T47D (cell line): ENCODE measurements at regions not wholly inside any gene's neighbourhood (a gene's known extent, or its start where the extent isn't known, plus 50 kb on each side); places are given as distances from the start of the nearest gene placed in this dataset.
"Not testable (repeated sequence)": the region's sequence is repeated elsewhere in the genome, so short reads cannot be mapped to it uniquely, and the experiment has no call there.

Source experiments
- DNase-seq, 2 experiments: peaks; one replicate each; pipeline versions ENCODE4 v3.0.0 to v3.0.0-alpha.2; 2011 to 2012; ENCODE audit warnings: low read depth in 1 of 2, low spot score in 1 of 2
- JUND ChIP-seq: IDR thresholded peaks from 2 replicates; pipeline ENCODE4 v1.6.1; 2012; ENCODE audit warnings: low read depth
- in situ Hi-C: cut with HindIII; loops from 2 replicates; pipeline ENCODE4 v1.10.0; 2016; ENCODE audit warnings: low sequenced_read_pairs, low pct_unique_long_range_greater_than_20kb

GRCh38 chrX:1700757-1701156 lies 85.9 kb downstream of the ASMT start:
- no peak for DNase-seq
- TF ChIP-seq JUND: no peak
- in situ Hi-C loops: no loop called here

- DNase-seq, in situ Hi-C loops: not testable (repeated sequence)
Observed at GRCh38 chrX:1701396-1701901, 86.6 kb downstream of the ASMT start.

- in situ Hi-C loops, DNase-seq: not testable (repeated sequence)
Observed at GRCh38 chrX:1702142-1702541, 87.3 kb downstream of the ASMT start.

GRCh38 chrX:1702557-1702956 lies 87.7 kb downstream of the ASMT start:
- in situ Hi-C loops: not testable (repeated sequence)
- DNase-seq: peak in 1 of 2 experiments; percentile 14

- DNase-seq, in situ Hi-C loops: not testable (repeated sequence)
Observed at GRCh38 chrX:1709277-1709676, 94.4 kb downstream of the ASMT start.

GRCh38 chrX:1713296-1713695 lies 98.4 kb downstream of the ASMT start:
- in situ Hi-C loops: no loop called here
- no peak for DNase-seq
- no peak for TF ChIP-seq JUND

GRCh38 chrX:1717373-1717772 lies 102.5 kb downstream of the ASMT start:
- in situ Hi-C loops: no loop called here
- DNase-seq: no peak

GRCh38 chrX:1719270-1719669 lies 104.4 kb downstream of the ASMT start:
- no peak for TF ChIP-seq JUND
- DNase-seq: no peak
- in situ Hi-C loops: no loop called here

More at GRCh38 chrX:1717373-1717772, 102.5 kb downstream of the ASMT start:
- TF ChIP-seq JUND: no peak

GRCh38 chrX:1720836-1721235 lies 106.0 kb downstream of the ASMT start:
- in situ Hi-C loops: no loop called here
- no peak for TF ChIP-seq JUND
- no peak for DNase-seq

- DNase-seq: no peak
- in situ Hi-C loops: no loop called here
- no peak for TF ChIP-seq JUND
Observed at GRCh38 chrX:1725472-1725871, 110.6 kb downstream of the ASMT start.

- in situ Hi-C loops: no loop called here
- no peak for DNase-seq
- no peak for TF ChIP-seq JUND
Observed at GRCh38 chrX:1727531-1728027, 112.7 kb downstream of the ASMT start.

- no peak for TF ChIP-seq JUND
- DNase-seq: peak in 1 of 2 experiments; percentile 12
- in situ Hi-C loops: no loop called here
Observed at GRCh38 chrX:1734806-1735205, 119.9 kb downstream of the ASMT start.

- DNase-seq: peak in 1 of 2 experiments; percentile 64
- TF ChIP-seq JUND: no peak
- in situ Hi-C loops: no loop called here
Observed at GRCh38 chrX:1741816-1742394, 127.0 kb downstream of the ASMT start.

- no peak for DNase-seq
- no peak for TF ChIP-seq JUND
- in situ Hi-C loops: no loop called here
Observed at GRCh38 chrX:1743105-1743504, 128.2 kb downstream of the ASMT start.
